H1 (cell line): ENCODE measurements at regions not wholly inside any gene's neighbourhood (a gene's known extent, or its start where the extent isn't known, plus 50 kb on each side); places are given as distances from the start of the nearest gene placed in this dataset.

ENCODE experiments used
- CTCF ChIA-PET: fragments of 300-600 bp; sonication (Branson Sonifier 250); formaldehyde crosslinking; loops from one replicate; lab custom pipeline; 2021; ENCODE audit not compliant: partially characterized antibody; lab: Charles Lee
- POLR2A ChIA-PET: fragments of 300-600 bp; sonication (Branson Sonifier 250); formaldehyde crosslinking; loops from one replicate; lab custom pipeline; 2021; ENCODE audit warnings: inconsistent platforms; ENCODE audit not compliant: partially characterized antibody; lab: Charles Lee
- DNase-seq, 2 experiments: peaks; one replicate each; pipeline versions ENCODE4 v3.0.0 to v3.0.0-alpha.2; 2010 to 2022; ENCODE audit warnings: low spot score in 2 of 2, low read depth in 1 of 2, mixed read lengths in 1 of 2
- FAIRE-seq: peaks from 2 replicates; lab custom pipeline; 2011; peaks lifted over from hg19 to GRCh38; lab: Jason Lieb, UNC
- H2AFZ ChIP-seq: 2 replicates; pipeline ENCODE4 v1.8.1; 2012; ENCODE audit warnings: low read length, inconsistent platforms
- H2AK5ac ChIP-seq: 2 replicates; pipeline ENCODE4 v1.6.1; 2013; ENCODE audit warnings: low read depth, low read length
- H2BK120ac ChIP-seq: replicated peaks from 2 replicates; pipeline ENCODE3; 2013; ENCODE audit warnings: low read depth, low read length, inconsistent platforms
- H2BK12ac ChIP-seq: 2 replicates; pipeline ENCODE4 v1.6.1; 2013; ENCODE audit warnings: low read depth, low read length
- H2BK15ac ChIP-seq: 2 replicates; pipeline ENCODE4 v1.6.1; 2013; ENCODE audit warnings: low read length
- H2BK20ac ChIP-seq: 2 replicates; pipeline ENCODE4 v1.6.1; 2013; ENCODE audit warnings: low read length
- H2BK5ac ChIP-seq: 2 replicates; pipeline ENCODE4 v1.6.1; 2013; ENCODE audit warnings: low read depth, low read length
- H3K14ac ChIP-seq: 2 replicates; pipeline ENCODE4 v1.6.1; 2013; ENCODE audit warnings: inconsistent platforms; ENCODE audit not compliant: insufficient read length
- H3K18ac ChIP-seq: 2 replicates; pipeline ENCODE4 v1.6.1; 2013; ENCODE audit warnings: low read length; ENCODE audit errors: extremely low read depth
- H3K23ac ChIP-seq: 2 replicates; pipeline ENCODE4 v1.6.1; 2013; ENCODE audit warnings: inconsistent platforms; ENCODE audit not compliant: insufficient read length
- H3K23me2 ChIP-seq: 2 replicates; pipeline ENCODE4 v1.6.1; 2013; ENCODE audit warnings: low read depth, low read length
- H3K27ac ChIP-seq: 2 replicates; pipeline ENCODE4 v1.6.1; 2011; ENCODE audit warnings: low read depth, low read length, inconsistent platforms
- H3K27me3 ChIP-seq, 4 experiments: replicated peaks in 1 of 4; 1 replicate in 1 of 4; 2 replicates in 3 of 4; pipeline versions ENCODE4 v1.6.1 to v1.8.1; 2011 to 2013; ENCODE audit warnings: low read length in 3 of 4, mild to moderate bottlenecking in 3 of 4, inconsistent platforms in 2 of 4, mixed read lengths in 2 of 4, moderate library complexity in 1 of 4; ENCODE audit not compliant: control insufficient read depth in 3 of 4, insufficient read depth in 3 of 4; ENCODE audit errors: extremely low read depth in 1 of 4
- H3K36me3 ChIP-seq, 4 experiments: 2 replicates each; pipeline versions ENCODE4 v1.6.1 to v1.8.1; 2011 to 2013; ENCODE audit warnings: mild to moderate bottlenecking in 4 of 4, low read length in 3 of 4, moderate library complexity in 2 of 4, control low read depth in 1 of 4, inconsistent platforms in 1 of 4; ENCODE audit not compliant: insufficient read depth in 4 of 4, control insufficient read depth in 2 of 4
- H3K4ac ChIP-seq: replicated peaks from 2 replicates; pipeline ENCODE3; 2013; ENCODE audit warnings: low read length, low read depth, mixed read lengths, inconsistent platforms; ENCODE audit not compliant: insufficient read length
- H3K4me1 ChIP-seq, 4 experiments: replicated peaks in 1 of 4; 1 replicate in 1 of 4; 2 replicates in 3 of 4; pipeline versions ENCODE4 v1.6.1 to v1.8.1; 2011 to 2013; ENCODE audit warnings: low read length in 3 of 4, inconsistent platforms in 2 of 4, mixed read lengths in 1 of 4; ENCODE audit not compliant: insufficient read depth in 4 of 4, control insufficient read depth in 3 of 4
- H3K4me2 ChIP-seq, 2 experiments: 2 replicates each; pipeline versions ENCODE4 v1.6.1 to v1.8.1; 2011 to 2013; ENCODE audit warnings: low read depth in 2 of 2, low read length in 2 of 2, control low read depth in 1 of 2, inconsistent platforms in 1 of 2, mild to moderate bottlenecking in 1 of 2; ENCODE audit not compliant: insufficient read depth in 1 of 2
- H3K4me3 ChIP-seq, 4 experiments: fragments of 200-600, 300-600 bp in 1 of 4; sonication (generic), shearing (Covaris generic), sonication (Bioruptor Twin) in 1 of 4; 2 replicates each; pipeline versions ENCODE4 v1.5.1 to v1.8.1; 2011 to 2016; ENCODE audit warnings: low read length in 4 of 4, low read depth in 3 of 4, control low read depth in 2 of 4, inconsistent platforms in 2 of 4, mild to moderate bottlenecking in 2 of 4, mixed read lengths in 1 of 4, moderate library complexity in 1 of 4; ENCODE audit not compliant: insufficient read depth in 2 of 4; ENCODE audit errors: extremely low read depth in 1 of 4
- H3K56ac ChIP-seq: replicated peaks from 2 replicates; pipeline ENCODE3; 2013; ENCODE audit warnings: low read depth, mild to moderate bottlenecking, mixed read lengths, low read length, inconsistent platforms; ENCODE audit not compliant: insufficient read length
- H3K79me1 ChIP-seq: 2 replicates; pipeline ENCODE4 v1.6.1; 2013; ENCODE audit warnings: low read depth, low read length, control low read depth
- H3K79me2 ChIP-seq, 2 experiments: 2 replicates each; pipeline versions ENCODE4 v1.6.1 to v1.8.1; 2012 to 2013; ENCODE audit warnings: low read length in 2 of 2, mild to moderate bottlenecking in 2 of 2, inconsistent platforms in 1 of 2; ENCODE audit not compliant: insufficient read depth in 2 of 2, control insufficient read depth in 1 of 2
- H3K9ac ChIP-seq, 4 experiments: replicated peaks in 1 of 4; 1 replicate in 1 of 4; 2 replicates in 3 of 4; pipeline versions ENCODE4 v1.6.1 to v1.8.1; 2011 to 2013; ENCODE audit warnings: low read depth in 3 of 4, low read length in 3 of 4, control low read depth in 2 of 4, mild to moderate bottlenecking in 2 of 4, moderate library complexity in 2 of 4, inconsistent platforms in 1 of 4; ENCODE audit errors: extremely low read depth in 1 of 4
- H3K9me3 ChIP-seq, 2 experiments: 2 replicates each; pipeline versions ENCODE4 v1.6.1 to v1.8.1; 2012 to 2013; ENCODE audit warnings: mild to moderate bottlenecking in 2 of 2, moderate library complexity in 2 of 2, control low read depth in 1 of 2, inconsistent platforms in 1 of 2, low read depth in 1 of 2, low read length in 1 of 2, mixed read lengths in 1 of 2; ENCODE audit not compliant: insufficient read depth in 2 of 2
- H4K20me1 ChIP-seq, 2 experiments: replicated peaks in 1 of 2; 2 replicates each; pipeline versions ENCODE3 to v1.8.1; 2011 to 2013; ENCODE audit warnings: inconsistent platforms in 2 of 2, low read length in 2 of 2, mild to moderate bottlenecking in 1 of 2; ENCODE audit not compliant: insufficient read depth in 2 of 2, control insufficient read depth in 1 of 2
- H4K5ac ChIP-seq: 2 replicates; pipeline ENCODE4 v1.6.1; 2013; ENCODE audit warnings: low read length, low read depth, mixed read lengths, inconsistent platforms; ENCODE audit not compliant: insufficient read length
- H4K8ac ChIP-seq: 2 replicates; pipeline ENCODE4 v1.8.0; 2013; ENCODE audit warnings: mild to moderate bottlenecking, moderate library complexity, low read length, inconsistent platforms; ENCODE audit not compliant: insufficient read depth; ENCODE audit errors: extremely low read depth
- H4K91ac ChIP-seq: replicated peaks from 2 replicates; pipeline ENCODE3; 2013; ENCODE audit warnings: low read length, mixed read lengths, inconsistent platforms; ENCODE audit not compliant: insufficient read length
- ATF3 ChIP-seq: IDR thresholded peaks from 2 replicates; pipeline ENCODE4 v1.6.1; 2011; ENCODE audit warnings: low read depth, mild to moderate bottlenecking, low read length; ENCODE audit not compliant: insufficient read depth
- CREB1 ChIP-seq: IDR thresholded peaks from 2 replicates; pipeline ENCODE4 v1.6.1; 2012; ENCODE audit warnings: inconsistent platforms
- CTCF ChIP-seq, 3 experiments: IDR thresholded peaks; 1 replicate in 2 of 3; 2 replicates in 1 of 3; pipeline versions ENCODE4 v1.5.1 to v1.6.1; 2011; ENCODE audit warnings: low read length in 3 of 3, mild to moderate bottlenecking in 3 of 3, inconsistent platforms in 2 of 3, low read depth in 1 of 3, moderate library complexity in 1 of 3; ENCODE audit not compliant: insufficient read depth in 1 of 3; ENCODE audit errors: control extremely low read depth in 1 of 3
- MAX ChIP-seq: IDR thresholded peaks from 2 replicates; pipeline ENCODE4 v1.6.1; 2012; ENCODE audit warnings: inconsistent platforms
- NANOG ChIP-seq: IDR thresholded peaks from 2 replicates; pipeline ENCODE4 v1.6.1; 2011; ENCODE audit warnings: low read length, low read depth, mild to moderate bottlenecking, inconsistent platforms; ENCODE audit not compliant: insufficient read depth, poor library complexity, severe bottlenecking
- NRF1 ChIP-seq: IDR thresholded peaks from 2 replicates; pipeline ENCODE4 v1.6.1; 2011; ENCODE audit warnings: mild to moderate bottlenecking, low read depth, low read length, improper control_type of control experiment
- PHF8 ChIP-seq: fragments of 200-600 bp; sonication (generic); conservative IDR thresholded peaks from 2 replicates; pipeline ENCODE4 v1.7.1; 2012; ENCODE audit warnings: low read depth, mild to moderate bottlenecking, inconsistent platforms, low read length, moderate library complexity
- POU5F1 ChIP-seq: IDR thresholded peaks from 2 replicates; pipeline ENCODE4 v1.6.1; 2011; ENCODE audit warnings: low read depth, mild to moderate bottlenecking, low read length, moderate library complexity
- RAD21 ChIP-seq, 2 experiments: IDR thresholded peaks in 1 of 2; conservative IDR thresholded peaks in 1 of 2; 2 replicates each; pipeline ENCODE4 v1.6.1; 2011; ENCODE audit warnings: low read depth in 2 of 2, low read length in 2 of 2, improper control_type of control experiment in 1 of 2, inconsistent platforms in 1 of 2, mild to moderate bottlenecking in 1 of 2, moderate library complexity in 1 of 2
- RXRA ChIP-seq: IDR thresholded peaks from 2 replicates; pipeline ENCODE4 v1.6.1; 2011; ENCODE audit warnings: low read depth, mild to moderate bottlenecking, low read length, moderate library complexity; ENCODE audit not compliant: insufficient read depth
- SUZ12 ChIP-seq: fragments of 200-600 bp; sonication (generic); IDR thresholded peaks from 2 replicates; pipeline ENCODE4 v1.6.1; 2012; ENCODE audit warnings: mild to moderate bottlenecking, inconsistent platforms, low read length, moderate library complexity, mixed read lengths
- WGBS, 2 experiments: shearing (Covaris generic) in 1 of 2; methylation state at CpG; one replicate each; pipeline versions ENCODE4 v1.1.6 to v1.1.7; 2013 to 2015; ENCODE audit warnings: low lambda C conversion rate in 2 of 2, mixed read lengths in 2 of 2, inconsistent platforms in 1 of 2, low coverage in 1 of 2, missing lambda C conversion rate in 1 of 2; ENCODE audit not compliant: insufficient replicate concordance in 2 of 2, insufficient coverage in 1 of 2, insufficient read length in 1 of 2; ENCODE audit errors: extremely low coverage in 1 of 2, missing lambda C conversion rate in 1 of 2; 5-methylcytosine and 5-hydroxymethylcytosine counted together

GRCh38 chr10:28776519-28776918, 99.2 kb downstream of the BAMBI start:
- no peak overlapping the region for H2BK20ac ChIP-seq
- WGBS, 2 experiments, result 94% methylated on average over 2 of the region's 2 CpGs; no CpG with 5 or more reads in 1 of the 2 experiments
- FAIRE-seq (no peak), DNase-seq (no peak)
- no peak overlapping the region for H2BK5ac ChIP-seq
- H3K23me2 ChIP-seq, result no peaks in the 10 kb centered on the region
- no peak overlapping the region for H3K23ac ChIP-seq
- CTCF ChIA-PET, result no interaction called here
- no peak overlapping the region for H3K4me3 ChIP-seq
- H3K56ac ChIP-seq, result no peak overlapping the region
- no peak overlapping the region for H2BK120ac ChIP-seq
- no peak overlapping the region for H3K4ac ChIP-seq
- POLR2A ChIA-PET, result no interaction called here
- H4K20me1 ChIP-seq, result no peaks in the 10 kb centered on the region
- no peak overlapping the region for H4K91ac ChIP-seq
- peaks cover 0 to 5% of the 10 kb centered on the region in 2 experiments; a peak in 2 of 4 replicates for H3K9me3 ChIP-seq
- H3K27ac ChIP-seq, result no peak overlapping the region
- H3K27me3 ChIP-seq, result no peaks in the 10 kb centered on the region
- H3K18ac ChIP-seq, result no peak overlapping the region
- no peaks in the 10 kb centered on the region for H3K4me1 ChIP-seq
- no peak overlapping the region for H2BK15ac ChIP-seq
- H3K79me1 ChIP-seq, result no peaks in the 10 kb centered on the region
- no peak overlapping the region for H2BK12ac ChIP-seq
- no peak overlapping the region for H4K8ac ChIP-seq
- no peak overlapping the region for H3K9ac ChIP-seq
- no peak overlapping the region for H3K4me2 ChIP-seq
- H3K79me2 ChIP-seq, result no peaks in the 10 kb centered on the region
- H2AFZ ChIP-seq, result no peak overlapping the region
- H4K5ac ChIP-seq, result no peak overlapping the region
- no peak overlapping the region for H2AK5ac ChIP-seq
- no peaks in the 10 kb centered on the region for H3K36me3 ChIP-seq
- H3K14ac ChIP-seq, result no peak overlapping the region
- TF ChIP-seq CTCF (IDR thresholded peaks at IDR 0.05; ENCODE audit: control extremely low read depth in 1 of 3, insufficient read depth in 1 of 3, low read depth in 1 of 3, low read length in 3 of 3) (no peak), CREB1 (no peak), RXRA (no peak), MAX (no peak), RAD21 (IDR thresholded peaks at IDR 0.05 in 1 of 2, conservative IDR thresholded peaks at IDR 0.05 in 1 of 2; ENCODE audit: low read depth in 2 of 2, low read length in 2 of 2) (no peak), PHF8 (no peak), NANOG (no peak), SUZ12 (no peak), NRF1 (no peak), POU5F1 (no peak), ATF3 (no peak)
